Muscle of leg (tissue), 3 donors: ENCODE measurements at regions not wholly inside any gene's neighbourhood (a gene's known extent, or its start where the extent isn't known, plus 50 kb on each side); places are given as distances from the start of the nearest gene placed in this dataset.
"Not testable (repeated sequence)": the region's sequence is repeated elsewhere in the genome, so short reads cannot be mapped to it uniquely, and the experiment has no call there.

Experiments used
- DNase-seq: peaks from one replicate; pipeline ENCODE4 v3.0.0; 2013
- H3K27ac ChIP-seq: one replicate; pipeline ENCODE4 v1.5.1; 2013; ENCODE audit warnings: mild to moderate bottlenecking, low read length, control low read depth
- H3K27me3 ChIP-seq: one replicate; pipeline ENCODE4 v1.6.1; 2013; ENCODE audit warnings: low read length; ENCODE audit not compliant: control insufficient read depth, insufficient read depth
- H3K36me3 ChIP-seq: one replicate; pipeline ENCODE4 v1.6.1; 2013; ENCODE audit warnings: low read length; ENCODE audit not compliant: control insufficient read depth, insufficient read depth
- H3K4me1 ChIP-seq: one replicate; pipeline ENCODE4 v1.6.1; 2013; ENCODE audit warnings: low read length; ENCODE audit not compliant: control insufficient read depth, insufficient read depth
- H3K4me3 ChIP-seq: one replicate; pipeline ENCODE4 v1.5.1; 2013; ENCODE audit warnings: low read length, control low read depth
- H3K9me3 ChIP-seq: replicated peaks from 2 replicates; pipeline ENCODE4 v1.6.1; 2013; ENCODE audit warnings: low read depth, low read length; ENCODE audit not compliant: control insufficient read depth
- WGBS: methylation state at CpG from one replicate; pipeline ENCODE4 v1.1.5; 2013; ENCODE audit warnings: missing lambda C conversion rate; ENCODE audit not compliant: insufficient coverage; 5-methylcytosine and 5-hydroxymethylcytosine counted together

GRCh38 chr1:173257805-173258204 lies 50.7 kb upstream of the TNFSF4 start:
- Histone ChIP-seq H3K36me3 (no peaks in the 10 kb centered on the region), H3K27ac (no peak overlapping the region), H3K4me1 (peaks cover 4% of the 10 kb centered on the region), H3K9me3 (peaks cover 13% of the 10 kb centered on the region), H3K27me3 (no peaks in the 10 kb centered on the region), H3K4me3 (no peak overlapping the region)
- WGBS: 100% methylated on average over 1 of the region's 2 CpGs
- DNase-seq: no peak

GRCh38 chr1:173258479-173259264 lies 51.5 kb upstream of the TNFSF4 start:
- no peak overlapping the region for H3K4me3 ChIP-seq
- no peak for DNase-seq
- peaks cover 4% of the 10 kb centered on the region for H3K4me1 ChIP-seq
- H3K27ac ChIP-seq: no peak overlapping the region
- no peaks in the 10 kb centered on the region for H3K27me3 ChIP-seq
- 70% methylated on average over 4 of the region's 5 CpGs for WGBS
- H3K36me3 ChIP-seq: no peaks in the 10 kb centered on the region
- peaks cover 13% of the 10 kb centered on the region for H3K9me3 ChIP-seq

DNA sequence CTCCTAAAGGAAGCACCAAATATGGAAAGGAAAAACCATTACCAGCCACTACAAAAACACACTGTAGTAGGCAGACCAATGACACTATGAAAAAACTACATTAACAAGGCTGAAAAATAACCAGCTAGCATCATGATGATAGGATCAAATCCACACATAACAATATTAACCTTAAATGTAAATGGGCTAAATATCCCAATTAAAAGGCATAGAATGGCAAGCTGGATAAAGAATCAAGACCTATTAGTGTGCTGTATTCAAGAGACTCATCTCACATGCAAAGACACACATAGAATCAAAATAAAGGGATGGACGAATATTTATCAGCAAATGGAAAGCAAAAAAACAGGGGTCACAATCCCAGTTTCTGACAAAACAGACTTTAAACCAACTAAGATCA lies 53.2 kb upstream of the TNFSF4 start:
- H3K4me1 ChIP-seq, H3K27ac ChIP-seq, H3K4me3 ChIP-seq, DNase-seq, H3K27me3 ChIP-seq, H3K36me3 ChIP-seq: not testable (repeated sequence)
- H3K9me3 ChIP-seq: peaks cover 13% of the 10 kb centered on the region
- WGBS: no CpG with 5 or more reads among the region's 1 CpG

GRCh38 chr1:173266841-173267240 lies 59.7 kb upstream of the TNFSF4 start:
- no peaks in the 10 kb centered on the region for H3K27me3 ChIP-seq
- H3K4me1 ChIP-seq: no peaks in the 10 kb centered on the region
- H3K4me3 ChIP-seq: no peak overlapping the region
- no peaks in the 10 kb centered on the region for H3K9me3 ChIP-seq
- WGBS: no CpG with 5 or more reads among the region's 3 CpGs
- H3K36me3 ChIP-seq: no peaks in the 10 kb centered on the region
- no peak for DNase-seq
- no peak overlapping the region for H3K27ac ChIP-seq

- H3K4me3 ChIP-seq: no peak overlapping the region
- H3K27me3 ChIP-seq: no peaks in the 10 kb centered on the region
- H3K27ac ChIP-seq: no peak overlapping the region
- no peaks in the 10 kb centered on the region for H3K36me3 ChIP-seq
- no CpG with 5 or more reads among the region's 2 CpGs for WGBS
- H3K9me3 ChIP-seq: no peaks in the 10 kb centered on the region
- DNase-seq: no peak
- no peaks in the 10 kb centered on the region for H3K4me1 ChIP-seq
Observed at GRCh38 chr1:173267453-173267945, 60.4 kb upstream of the TNFSF4 start.

DNA sequence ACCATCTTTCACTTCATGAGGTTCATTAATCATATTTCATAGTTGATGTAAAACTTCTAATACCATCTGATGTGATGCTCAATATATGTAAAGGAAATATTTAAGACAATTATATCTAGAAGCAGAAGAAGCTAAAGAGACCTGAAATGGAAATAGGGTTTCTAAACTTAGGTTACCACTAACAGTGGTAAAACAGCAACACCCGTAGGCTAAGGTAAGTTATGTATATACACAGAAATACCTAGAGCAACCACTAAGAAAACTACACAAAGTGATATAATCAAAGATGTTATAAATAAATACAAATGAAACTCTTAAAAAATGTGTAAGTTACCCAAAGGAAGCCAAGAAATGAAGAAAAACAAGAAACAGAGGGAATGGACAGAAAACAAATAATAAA lies 61.1 kb upstream of the TNFSF4 start:
- H3K27ac ChIP-seq: no peak overlapping the region
- no peaks in the 10 kb centered on the region for H3K36me3 ChIP-seq
- DNase-seq: no peak
- no peaks in the 10 kb centered on the region for H3K9me3 ChIP-seq
- WGBS: no CpG with 5 or more reads among the region's 1 CpG
- no peak overlapping the region for H3K4me3 ChIP-seq
- no peaks in the 10 kb centered on the region for H3K27me3 ChIP-seq
- no peaks in the 10 kb centered on the region for H3K4me1 ChIP-seq

- no peak for DNase-seq
- WGBS: no CpG with 5 or more reads among the region's 3 CpGs
- Histone ChIP-seq H3K4me1 (no peaks in the 10 kb centered on the region), H3K4me3 (no peak overlapping the region), H3K27me3 (no peaks in the 10 kb centered on the region), H3K9me3 (no peaks in the 10 kb centered on the region), H3K36me3 (no peaks in the 10 kb centered on the region), H3K27ac (no peak overlapping the region)
Observed at GRCh38 chr1:173268786-173269277, 61.7 kb upstream of the TNFSF4 start.

DNA sequence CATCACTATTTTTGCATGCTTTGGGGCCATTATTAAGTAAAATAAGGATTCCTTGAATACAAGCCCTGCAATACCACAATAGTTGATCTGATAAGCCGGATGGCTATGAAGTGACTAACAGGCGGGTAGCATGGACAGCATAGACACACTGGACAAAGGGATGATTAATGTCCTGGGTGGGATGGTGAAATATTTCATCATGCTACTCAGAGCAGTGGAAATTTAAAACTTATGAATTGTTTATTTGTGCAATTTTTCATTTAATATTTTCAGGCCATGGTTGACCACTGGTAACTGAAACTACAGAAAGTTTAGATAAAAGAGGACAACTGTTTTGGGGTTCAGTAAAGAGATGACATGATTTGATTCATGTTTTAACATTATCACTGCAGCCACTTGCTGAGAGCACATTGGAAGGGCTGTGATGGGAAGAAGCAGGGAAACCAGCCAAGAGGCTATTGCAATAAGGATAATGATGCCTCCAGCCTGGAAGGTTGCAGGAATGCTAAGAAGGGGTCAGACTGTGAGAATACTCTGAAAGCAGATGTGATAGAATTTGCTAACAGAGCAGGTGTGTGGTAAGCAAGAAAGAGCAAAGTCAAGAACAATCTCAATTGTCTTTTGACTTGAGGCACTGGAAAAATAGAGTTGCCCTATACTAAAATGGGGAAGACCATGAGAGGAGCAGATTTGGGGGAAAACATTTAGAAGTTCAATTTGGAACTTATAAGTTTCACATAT lies 62.5 kb upstream of the TNFSF4 start:
- no peaks in the 10 kb centered on the region for H3K27me3 ChIP-seq
- no peaks in the 10 kb centered on the region for H3K9me3 ChIP-seq
- no peaks in the 10 kb centered on the region for H3K4me1 ChIP-seq
- H3K27ac ChIP-seq: no peak overlapping the region
- H3K36me3 ChIP-seq: no peaks in the 10 kb centered on the region
- DNase-seq: no peak
- H3K4me3 ChIP-seq: no peak overlapping the region
- WGBS: 83% methylated on average over 1 of the region's 2 CpGs

DNA sequence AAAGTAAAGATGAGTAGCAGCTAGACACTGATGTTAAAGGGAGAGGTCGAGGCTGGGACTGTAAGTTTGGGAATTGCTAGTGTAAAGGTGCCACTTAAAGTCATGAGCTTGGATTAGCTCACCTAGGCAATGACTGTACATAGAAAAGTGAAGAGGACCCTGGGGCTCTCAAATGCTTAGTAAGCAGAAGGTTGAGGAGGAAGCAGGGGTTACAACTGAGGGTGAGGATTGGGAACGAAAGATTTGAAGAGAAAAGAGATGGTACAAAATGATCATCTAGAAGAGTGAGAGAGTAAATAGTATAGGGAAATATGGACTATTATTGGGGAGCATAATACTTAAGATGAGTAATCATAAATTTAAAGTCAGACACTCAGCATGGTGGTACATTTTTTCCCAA lies 63.1 kb upstream of the TNFSF4 start:
- Histone ChIP-seq H3K4me3 (no peak overlapping the region), H3K36me3 (no peaks in the 10 kb centered on the region), H3K27ac (no peak overlapping the region), H3K27me3 (no peaks in the 10 kb centered on the region), H3K4me1 (no peaks in the 10 kb centered on the region), H3K9me3 (no peaks in the 10 kb centered on the region)
- 83% methylated on average over 2 of the region's 2 CpGs for WGBS
- no peak for DNase-seq

DNA sequence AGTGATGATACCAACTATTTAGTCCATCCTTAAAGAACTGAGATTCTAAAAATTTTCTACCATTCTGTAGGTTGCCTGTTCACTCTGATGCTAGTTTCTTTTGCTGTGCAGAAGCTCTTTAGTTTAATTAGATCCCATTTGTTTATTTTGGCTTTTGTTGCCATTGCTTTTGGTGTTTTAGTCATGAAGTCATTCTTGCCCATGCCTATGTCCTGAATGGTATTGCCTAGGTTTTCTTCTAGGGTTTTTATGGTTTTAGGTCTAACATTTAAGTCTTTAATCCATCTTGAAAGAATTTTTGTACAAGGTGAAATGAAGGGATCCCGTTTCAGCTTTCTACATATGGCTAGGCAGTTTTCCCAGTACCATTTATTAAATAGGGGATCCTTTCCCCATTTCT lies 63.9 kb upstream of the TNFSF4 start:
- not testable (repeated sequence) for H3K9me3 ChIP-seq, H3K4me1 ChIP-seq, DNase-seq, H3K4me3 ChIP-seq, H3K27me3 ChIP-seq, H3K36me3 ChIP-seq, H3K27ac ChIP-seq
- WGBS: no CpG with 5 or more reads among the region's 1 CpG
